H1 (cell line): ENCODE measurements at regions not wholly inside any gene's neighbourhood (a gene's known extent, or its start where the extent isn't known, plus 50 kb on each side); places are given as distances from the start of the nearest gene placed in this dataset.

Experiments
- CHD7 ChIP-seq: fragments of 300-600 bp; sonication (generic); IDR thresholded peaks from 2 replicates; pipeline ENCODE4 v1.7.1; 2012; ENCODE audit warnings: low read length, moderate library complexity, mild to moderate bottlenecking, inconsistent platforms; ENCODE audit not compliant: insufficient replicate concordance
- CTCF ChIP-seq, 3 experiments: IDR thresholded peaks; 1 replicate in 2 of 3; 2 replicates in 1 of 3; pipeline versions ENCODE4 v1.5.1 to v1.6.1; 2011; ENCODE audit warnings: low read length in 3 of 3, mild to moderate bottlenecking in 3 of 3, inconsistent platforms in 2 of 3, low read depth in 1 of 3, moderate library complexity in 1 of 3; ENCODE audit not compliant: insufficient read depth in 1 of 3; ENCODE audit errors: control extremely low read depth in 1 of 3
- NANOG ChIP-seq: IDR thresholded peaks from 2 replicates; pipeline ENCODE4 v1.6.1; 2011; ENCODE audit warnings: low read length, low read depth, mild to moderate bottlenecking, inconsistent platforms; ENCODE audit not compliant: insufficient read depth, poor library complexity, severe bottlenecking
- RXRA ChIP-seq: IDR thresholded peaks from 2 replicates; pipeline ENCODE4 v1.6.1; 2011; ENCODE audit warnings: low read depth, mild to moderate bottlenecking, low read length, moderate library complexity; ENCODE audit not compliant: insufficient read depth
- SIRT6 ChIP-seq: IDR thresholded peaks from one replicate; pipeline ENCODE4 v1.7.1; 2012; ENCODE audit warnings: low read length, inconsistent platforms
- SIX5 ChIP-seq: IDR thresholded peaks from 2 replicates; pipeline ENCODE4 v1.6.1; 2011; ENCODE audit warnings: mild to moderate bottlenecking, low read depth, low read length
- TAF7 ChIP-seq: optimal IDR thresholded peaks from 2 replicates; pipeline ENCODE3; 2011; ENCODE audit warnings: low read depth, mild to moderate bottlenecking, inconsistent platforms, low read length, moderate library complexity, borderline replicate concordance
- TBP ChIP-seq: IDR thresholded peaks from 2 replicates; pipeline ENCODE4 v1.6.1; 2011; ENCODE audit warnings: low read depth, low read length, improper control_type of control experiment

- no peak for TF ChIP-seq CHD7
- TF ChIP-seq RXRA = no peak
- no peak for TF ChIP-seq SIX5
- no peak for TF ChIP-seq SIRT6
- no peak for TF ChIP-seq TAF7
- no peak for TF ChIP-seq TBP
- no peak for TF ChIP-seq NANOG
- no peak for TF ChIP-seq CTCF (IDR thresholded peaks at IDR 0.05; ENCODE audit: control extremely low read depth in 1 of 3, insufficient read depth in 1 of 3, low read depth in 1 of 3, low read length in 3 of 3)
Measured at GRCh38 chr4:129545599-129546278, 449.8 kb downstream of the C4orf33 start (continued).
